IMR-90 (cell line): ENCODE measurements at regions not wholly inside any gene's neighbourhood (a gene's known extent, or its start where the extent isn't known, plus 50 kb on each side); places are given as distances from the start of the nearest gene placed in this dataset.

Experiments used
- ATAC-seq: fragments of 200-7000 bp; cut with Tn5 transposase; 2 replicates; pipeline ENCODE4 v1.9.1; 2020; ENCODE audit warnings: low read depth, mild to moderate bottlenecking, moderate library complexity
- BruUV-seq: library from RNA; stranded (reverse); fragments of 400-500 nt; replicated peaks from 2 replicates; lab custom pipeline; 2021; lab: Mats Ljungman, UMichigan
- CTCF ChIA-PET: fragments of 300-600 bp; formaldehyde crosslinking; extraction: SDS; loops from one replicate; lab custom pipeline; 2021; ENCODE audit warnings: antibody characterized with exemption; lab: Yijun Ruan, JAX
- POLR2A ChIA-PET: fragments of 300-600 bp; sonication (Branson Sonifier 250); formaldehyde crosslinking; loops from one replicate; lab custom pipeline; 2022; ENCODE audit warnings: antibody characterized with exemption; ENCODE audit not compliant: unreplicated experiment; lab: Charles Lee
- DNase-seq: peaks from one replicate; pipeline ENCODE4 v3.0.0; 2013
- H2AFZ ChIP-seq: replicated peaks from 2 replicates; pipeline ENCODE3; 2013; ENCODE audit warnings: low read length, mild to moderate bottlenecking; ENCODE audit not compliant: poor library complexity
- H2AK5ac ChIP-seq: 2 replicates; pipeline ENCODE4 v1.6.1; 2013; ENCODE audit warnings: low read depth, low read length, inconsistent platforms
- H2AK9ac ChIP-seq: replicated peaks from 2 replicates; pipeline ENCODE3; 2013; ENCODE audit warnings: mild to moderate bottlenecking, low read depth, low read length, moderate library complexity; ENCODE audit not compliant: poor library complexity
- H2BK120ac ChIP-seq: 2 replicates; pipeline ENCODE4 v1.6.1; 2013; ENCODE audit warnings: low read depth, low read length, inconsistent platforms
- H2BK15ac ChIP-seq: 3 replicates; pipeline ENCODE4 v1.6.1; 2013; ENCODE audit warnings: low read depth, low read length, inconsistent platforms
- H2BK20ac ChIP-seq: 2 replicates; pipeline ENCODE4 v1.6.1; 2013; ENCODE audit warnings: low read depth, mild to moderate bottlenecking, inconsistent platforms, low read length, moderate library complexity
- H2BK5ac ChIP-seq: 2 replicates; pipeline ENCODE4 v1.6.1; 2013; ENCODE audit warnings: mild to moderate bottlenecking, low read depth, low read length, inconsistent platforms; ENCODE audit not compliant: poor library complexity, severe bottlenecking
- H3K14ac ChIP-seq: replicated peaks from 2 replicates; pipeline ENCODE4 v1.6.1; 2013; ENCODE audit warnings: low read depth, low read length, inconsistent platforms
- H3K18ac ChIP-seq: 2 replicates; pipeline ENCODE4 v1.6.1; 2013; ENCODE audit warnings: low read depth, low read length, control low read depth
- H3K23ac ChIP-seq: 2 replicates; pipeline ENCODE4 v1.6.1; 2013; ENCODE audit warnings: low read depth, low read length, inconsistent platforms
- H3K27ac ChIP-seq: 2 replicates; pipeline ENCODE4 v1.5.1; 2013; ENCODE audit warnings: mild to moderate bottlenecking, control low read depth, low read length; ENCODE audit not compliant: insufficient read depth
- H3K27me3 ChIP-seq: 2 replicates; pipeline ENCODE4 v1.6.1; 2013; ENCODE audit warnings: low read length; ENCODE audit not compliant: control insufficient read depth, insufficient read depth
- H3K36me3 ChIP-seq: 2 replicates; pipeline ENCODE4 v1.6.1; 2013; ENCODE audit warnings: low read length, mixed read lengths; ENCODE audit not compliant: control insufficient read depth, insufficient read depth
- H3K4ac ChIP-seq: 2 replicates; pipeline ENCODE4 v1.6.1; 2013; ENCODE audit warnings: low read depth, low read length, inconsistent platforms
- H3K4me1 ChIP-seq: 2 replicates; pipeline ENCODE4 v1.6.1; 2013; ENCODE audit warnings: low read length, mixed read lengths; ENCODE audit not compliant: control insufficient read depth, insufficient read depth
- H3K4me2 ChIP-seq: 2 replicates; pipeline ENCODE4 v1.6.1; 2013; ENCODE audit warnings: low read depth, mild to moderate bottlenecking, control low read depth, low read length, moderate library complexity
- H3K4me3 ChIP-seq: 2 replicates; pipeline ENCODE4 v1.5.1; 2013; ENCODE audit warnings: low read depth, mild to moderate bottlenecking, control low read depth, low read length, moderate library complexity; ENCODE audit not compliant: insufficient read depth
- H3K56ac ChIP-seq: 2 replicates; pipeline ENCODE4 v1.6.1; 2013; ENCODE audit warnings: low read length, inconsistent platforms; ENCODE audit not compliant: insufficient read depth; ENCODE audit errors: extremely low read depth
- H3K79me1 ChIP-seq, 2 experiments: 2 replicates each; pipeline ENCODE4 v1.6.1; 2013; ENCODE audit warnings: low read length in 2 of 2, inconsistent platforms in 1 of 2, low read depth in 1 of 2
- H3K9ac ChIP-seq: 2 replicates; pipeline ENCODE4 v1.6.1; 2013; ENCODE audit warnings: low read depth, low read length, control low read depth
- H3K9me1 ChIP-seq: 2 replicates; pipeline ENCODE4 v1.6.1; 2013; ENCODE audit warnings: low read length, inconsistent platforms; ENCODE audit not compliant: insufficient read depth
- H3K9me3 ChIP-seq: 2 replicates; pipeline ENCODE4 v1.6.1; 2013; ENCODE audit warnings: low read length; ENCODE audit not compliant: control insufficient read depth, insufficient read depth
- H4K20me1 ChIP-seq: 2 replicates; pipeline ENCODE4 v1.6.1; 2013; ENCODE audit warnings: low read length, inconsistent platforms; ENCODE audit not compliant: insufficient read depth
- H4K5ac ChIP-seq: 2 replicates; pipeline ENCODE4 v1.6.1; 2013; ENCODE audit warnings: mild to moderate bottlenecking, low read depth, low read length, control low read depth
- H4K8ac ChIP-seq, 2 experiments: 2 replicates each; pipeline ENCODE4 v1.6.1; 2013; ENCODE audit warnings: low read depth in 2 of 2, low read length in 2 of 2, control low read depth in 1 of 2, inconsistent platforms in 1 of 2
- H4K91ac ChIP-seq: 2 replicates; pipeline ENCODE4 v1.6.1; 2013; ENCODE audit warnings: low read depth, low read length, inconsistent platforms; ENCODE audit not compliant: insufficient read depth
- CEBPB ChIP-seq: IDR thresholded peaks from 2 replicates; pipeline ENCODE4 v1.6.1; 2012; ENCODE audit warnings: low read depth, low read length, improper control_type of control experiment
- CHD1 ChIP-seq: IDR thresholded peaks from 2 replicates; pipeline ENCODE4 v1.6.1; 2012; ENCODE audit warnings: low read depth, low read length, improper control_type of control experiment
- RCOR1 ChIP-seq: IDR thresholded peaks from 2 replicates; pipeline ENCODE4 v1.6.1; 2012; ENCODE audit warnings: mild to moderate bottlenecking, low read length, improper control_type of control experiment; ENCODE audit not compliant: insufficient replicate concordance
- RFX5 ChIP-seq: IDR thresholded peaks from 2 replicates; pipeline ENCODE4 v1.8.0; 2012; ENCODE audit warnings: low read depth, mild to moderate bottlenecking, low read length, moderate library complexity
- WGBS, 2 experiments: methylation state at CpG; one replicate each; pipeline versions ENCODE4 v1.1.5 to v1.1.7; 2013; ENCODE audit warnings: missing lambda C conversion rate in 2 of 2; ENCODE audit not compliant: insufficient read length in 1 of 2; ENCODE audit errors: extremely low coverage in 2 of 2; 5-methylcytosine and 5-hydroxymethylcytosine counted together
- dilution Hi-C: fragments of 300-500 bp; cut with HindIII; formaldehyde crosslinking; loops from one replicate; pipeline ENCODE4 v1.14.3; 2018; ENCODE audit warnings: low sequenced_read_pairs; ENCODE audit not compliant: unreplicated experiment
- in situ Hi-C: fragments of 300-500 bp; cut with MboI; formaldehyde crosslinking; loops from 3 replicates; pipeline ENCODE4 v1.14.3; 2019; ENCODE audit warnings: low sequenced_read_pairs, inconsistent platforms, mixed read lengths
- intact Hi-C: fragments of 100-400 bp; cut with micrococcal nuclease; formaldehyde crosslinking; loops from 2 replicates; pipeline ENCODE4 v1.10.0; 2022
- TF ChIP-seq, protein P1 (sequence below): fragments of 150-350 bp; IDR thresholded peaks from 2 replicates; pipeline ENCODE4 v1.6.1; 2016; ENCODE audit warnings: low read depth, mild to moderate bottlenecking, low read length, moderate library complexity, borderline replicate concordance

GRCh38 chr1:81467383-81467782 is 333.4 kb upstream of the ADGRL2 start:
- no peaks in the 10 kb centered on the region for H3K27me3 ChIP-seq
- dilution Hi-C loops, result no loop called here
- no TSS peak for BruUV-seq
- H2BK20ac ChIP-seq, result no peak overlapping the region
- no peak overlapping the region for H2AK9ac ChIP-seq
- H4K8ac ChIP-seq, result no peak overlapping the region
- no peak overlapping the region for H3K27ac ChIP-seq
- in situ Hi-C loops, result no loop called here
- H4K5ac ChIP-seq, result no peak overlapping the region
- H3K18ac ChIP-seq, result no peak overlapping the region
- no peak overlapping the region for H3K14ac ChIP-seq
- no peaks in the 10 kb centered on the region for H3K79me1 ChIP-seq
- H3K4me1 ChIP-seq, result no peaks in the 10 kb centered on the region
- H3K9me1 ChIP-seq, result no peaks in the 10 kb centered on the region
- no peak overlapping the region for H3K56ac ChIP-seq
- ChIA-PET CTCF (no interaction called here), POLR2A (no interaction called here)
- H3K36me3 ChIP-seq, result no peaks in the 10 kb centered on the region
- H3K9ac ChIP-seq, result no peak overlapping the region
- H3K4me2 ChIP-seq, result no peak overlapping the region
- ATAC-seq (no peak), DNase-seq (no peak)
- no peaks in the 10 kb centered on the region for H3K9me3 ChIP-seq
- H2AFZ ChIP-seq, result no peak overlapping the region
- no peak overlapping the region for H3K4me3 ChIP-seq
- H2BK5ac ChIP-seq, result no peak overlapping the region
- no peak overlapping the region for H3K4ac ChIP-seq
- no peak overlapping the region for H2BK120ac ChIP-seq
- no peak for TF ChIP-seq RFX5
- TF ChIP-seq, protein P1, sequence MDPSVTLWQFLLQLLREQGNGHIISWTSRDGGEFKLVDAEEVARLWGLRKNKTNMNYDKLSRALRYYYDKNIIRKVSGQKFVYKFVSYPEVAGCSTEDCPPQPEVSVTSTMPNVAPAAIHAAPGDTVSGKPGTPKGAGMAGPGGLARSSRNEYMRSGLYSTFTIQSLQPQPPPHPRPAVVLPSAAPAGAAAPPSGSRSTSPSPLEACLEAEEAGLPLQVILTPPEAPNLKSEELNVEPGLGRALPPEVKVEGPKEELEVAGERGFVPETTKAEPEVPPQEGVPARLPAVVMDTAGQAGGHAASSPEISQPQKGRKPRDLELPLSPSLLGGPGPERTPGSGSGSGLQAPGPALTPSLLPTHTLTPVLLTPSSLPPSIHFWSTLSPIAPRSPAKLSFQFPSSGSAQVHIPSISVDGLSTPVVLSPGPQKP, result no peak
- TF ChIP-seq RCOR1, result no peak
- no peak for TF ChIP-seq CHD1
- no peak for TF ChIP-seq CEBPB
- H2AK5ac ChIP-seq, result no peak overlapping the region
- no peak overlapping the region for H3K23ac ChIP-seq
- no peaks in the 10 kb centered on the region for H4K20me1 ChIP-seq
- WGBS, 2 experiments, result no CpG with 5 or more reads among the region's 4 CpGs
- H2BK15ac ChIP-seq, result no peak overlapping the region
- H4K91ac ChIP-seq, result no peak overlapping the region
- intact Hi-C loops, result no loop called here
